ENCODE measurements at regions not wholly inside any gene's neighbourhood (a gene's known extent, or its start where the extent isn't known, plus 50 kb on each side); places are given as distances from the start of the nearest gene placed in this dataset.
"Not testable (repeated sequence)": the region's sequence is repeated elsewhere in the genome, so short reads cannot be mapped to it uniquely, and the experiment has no call there.

DNA sequence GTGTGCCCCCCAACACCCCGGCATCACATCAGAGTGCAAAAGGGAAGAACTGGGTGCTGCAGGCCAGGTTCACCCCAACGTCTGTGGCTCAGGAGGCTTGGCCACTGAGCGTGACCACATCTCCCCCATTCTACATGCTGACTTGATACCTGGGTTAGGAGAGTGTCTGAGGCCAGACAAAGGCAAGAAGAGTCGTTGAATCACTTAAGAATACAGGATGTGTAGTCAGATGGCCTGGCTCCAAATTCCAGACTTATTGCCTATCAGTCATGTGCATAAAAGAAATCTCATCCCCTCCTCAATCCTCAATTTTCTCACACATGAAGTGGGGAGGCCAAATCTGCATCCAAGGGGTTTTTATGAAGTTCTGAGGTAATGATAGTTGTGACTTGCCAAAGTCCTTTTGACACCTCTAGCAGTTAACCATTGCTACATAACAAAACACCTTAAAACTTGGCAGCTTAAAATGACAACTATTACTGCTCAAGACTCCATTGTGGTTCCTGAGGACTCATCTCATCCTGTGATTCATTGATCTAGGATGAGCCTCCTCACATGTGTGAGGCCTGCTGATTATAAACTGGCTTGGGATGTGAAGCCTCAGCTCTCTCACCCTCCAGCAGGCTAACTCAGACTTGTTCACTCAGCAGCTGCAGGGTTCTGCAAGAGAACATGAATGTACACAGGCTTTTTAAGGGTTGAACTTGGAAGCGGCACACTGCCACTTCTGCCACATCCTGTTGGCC lies 138.8 kb upstream of the TLE3 start:
- 0 out of 2 replicates have a peak, but pooled peaks cover 2% of the 10 kb centered on the region for H3K4me1 ChIP-seq
- no peak overlapping the region for H3K4me3 ChIP-seq
- no peak for DNase-seq
- H3K9me3 ChIP-seq (replicated peaks) = no peaks in the 10 kb centered on the region; the same call in 1 of the 2 replicates
- 0 out of 2 replicates have a peak, but pooled peaks cover 2% of the 10 kb centered on the region for H3K27me3 ChIP-seq
- no peak overlapping the region for H3K27ac ChIP-seq
- H3K36me3 ChIP-seq = no peaks in the 10 kb centered on the region

DNA sequence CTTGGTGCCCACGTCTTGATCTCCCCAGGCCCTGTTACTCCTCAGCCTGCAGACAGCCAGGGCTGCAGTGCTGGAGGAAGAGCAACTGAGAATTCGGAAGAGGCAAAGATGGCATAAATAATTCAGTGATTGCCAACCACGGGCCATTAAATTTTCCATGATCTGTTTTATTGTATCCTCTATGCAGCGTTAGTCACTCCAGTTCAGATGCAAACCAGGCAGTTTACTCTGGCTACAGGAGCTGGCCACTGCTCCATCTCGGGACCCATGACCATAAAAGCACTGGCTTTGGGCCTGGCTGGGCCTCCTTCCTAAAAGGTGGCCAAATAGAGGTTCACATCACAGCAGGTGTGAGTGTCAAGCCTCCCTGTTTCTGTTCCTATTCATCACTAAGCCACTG lies 137.6 kb upstream of the TLE3 start:
- no peak overlapping the region for H3K4me3 ChIP-seq
- no peak overlapping the region for H3K27ac ChIP-seq
- H3K27me3 ChIP-seq = 0 out of 2 replicates have a peak, but pooled peaks cover 2% of the 10 kb centered on the region
- H3K4me1 ChIP-seq = 0 out of 2 replicates have a peak, but pooled peaks cover 2% of the 10 kb centered on the region
- H3K36me3 ChIP-seq = no peaks in the 10 kb centered on the region
- DNase-seq = no peak
- no peaks in the 10 kb centered on the region; the same call in none of the 2 replicates for H3K9me3 ChIP-seq (replicated peaks)

DNA sequence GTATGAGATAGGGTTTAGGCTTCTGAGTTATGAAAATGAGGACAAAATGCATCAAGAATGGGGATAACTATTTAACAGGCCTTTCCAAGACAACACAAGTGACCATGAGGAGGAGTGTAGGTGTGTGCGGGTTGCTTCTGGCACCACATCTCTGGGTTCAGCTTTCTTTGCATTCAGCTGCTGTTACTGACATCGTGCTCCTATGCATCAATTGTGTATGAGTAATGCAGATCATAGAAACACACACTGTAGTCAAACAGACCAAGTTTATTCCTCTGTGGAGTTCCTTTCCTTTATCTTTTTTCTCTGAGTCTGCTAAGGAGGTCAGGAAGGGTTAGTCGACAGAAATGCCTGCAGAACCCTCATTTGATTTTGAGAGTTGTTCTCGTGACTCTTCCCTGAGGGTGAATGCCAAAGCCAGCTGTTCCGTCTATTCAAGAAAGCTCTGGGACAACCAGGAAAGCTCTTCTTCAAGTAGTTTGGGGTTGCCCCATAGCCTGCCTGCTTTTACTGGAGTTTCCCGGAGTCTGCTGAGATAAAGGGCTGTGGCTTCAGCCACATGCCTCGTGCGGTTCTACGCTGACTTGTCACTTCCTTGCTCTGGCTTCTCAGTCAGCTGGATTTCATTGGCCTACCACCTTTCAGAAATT lies 136.7 kb upstream of the TLE3 start:
- DNase-seq = peak; percentile 67 to 83
- Histone ChIP-seq H3K9me3 (replicated peaks) (no peaks in the 10 kb centered on the region; the same call in none of the 2 replicates), H3K4me1 (0 out of 2 replicates have a peak, but pooled peaks cover 2% of the 10 kb centered on the region), H3K36me3 (no peaks in the 10 kb centered on the region), H3K27me3 (0 out of 2 replicates have a peak, but pooled peaks cover 2% of the 10 kb centered on the region), H3K27ac (no peak overlapping the region), H3K4me3 (no peak overlapping the region)

DNA sequence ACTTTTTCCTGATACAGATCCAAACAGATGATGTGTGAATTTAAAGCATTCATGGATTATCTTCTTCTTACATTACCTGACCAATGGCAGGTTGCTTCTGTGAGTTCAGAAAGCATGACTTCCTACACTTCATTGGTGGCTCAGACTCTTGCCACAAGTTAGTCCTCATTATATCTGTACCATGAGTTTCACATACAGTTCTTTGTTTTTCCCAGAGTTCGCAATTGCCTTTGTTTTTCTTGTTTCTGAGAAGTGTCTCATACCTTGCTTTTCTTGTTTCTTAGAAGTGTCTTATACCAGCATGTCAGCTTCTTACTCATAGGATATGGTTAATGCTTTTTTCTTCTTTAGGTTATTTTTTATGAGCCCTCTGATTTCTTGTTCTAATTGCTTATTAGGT lies 133.8 kb upstream of the TLE3 start:
- no peak overlapping the region for H3K4me3 ChIP-seq
- no peak for DNase-seq
- H3K27me3 ChIP-seq = no peaks in the 10 kb centered on the region
- H3K27ac ChIP-seq = no peak overlapping the region
- H3K4me1 ChIP-seq = 0 out of 2 replicates have a peak, but pooled peaks cover 2% of the 10 kb centered on the region
- no peaks in the 10 kb centered on the region; the same call in none of the 2 replicates for H3K9me3 ChIP-seq (replicated peaks)
- no peaks in the 10 kb centered on the region for H3K36me3 ChIP-seq

DNA sequence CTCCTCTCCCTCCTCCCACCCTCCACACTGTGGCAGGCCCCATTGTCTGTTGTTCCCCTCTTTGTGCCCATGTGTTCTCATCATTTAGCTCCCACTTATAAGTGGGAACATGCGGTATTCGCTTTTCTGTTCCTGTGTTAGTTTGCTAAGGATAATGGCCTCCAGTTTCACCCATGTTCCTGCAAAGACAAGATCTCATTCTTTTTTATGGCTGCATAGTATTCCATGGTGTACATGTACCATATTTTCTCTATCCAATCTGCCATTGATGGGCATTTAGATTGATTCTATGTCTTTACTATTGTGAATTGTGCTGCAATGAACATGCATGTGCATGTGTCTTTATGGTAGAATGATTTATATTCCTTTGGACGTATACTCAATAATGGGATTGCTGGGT lies 130.2 kb upstream of the TLE3 start:
- not testable (repeated sequence) for H3K27me3 ChIP-seq; H3K9me3 ChIP-seq (replicated peaks); H3K27ac ChIP-seq; H3K4me1 ChIP-seq; H3K4me3 ChIP-seq; H3K36me3 ChIP-seq; DNase-seq

DNA sequence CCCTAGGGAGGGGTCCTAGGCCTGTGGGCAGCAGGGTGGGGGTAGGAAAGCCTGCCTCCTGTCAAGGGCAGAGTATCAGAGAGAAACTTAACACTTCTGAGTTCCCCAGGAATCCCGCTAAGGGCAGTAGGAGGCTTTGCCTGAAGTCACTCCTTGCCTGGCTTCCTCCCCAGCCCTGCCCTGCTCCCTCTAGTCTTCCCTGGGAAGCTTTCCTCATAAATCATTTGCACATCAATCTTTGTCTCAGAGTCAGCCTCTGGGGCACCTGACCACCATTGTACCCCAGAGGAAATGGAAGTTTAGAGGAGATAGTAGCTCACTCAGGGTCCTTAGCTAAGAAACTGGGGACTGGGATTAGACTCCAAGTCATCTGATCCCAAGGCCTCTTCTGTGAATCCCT lies 129.4 kb upstream of the TLE3 start:
- no peaks in the 10 kb centered on the region for H3K4me1 ChIP-seq
- no peak for DNase-seq
- peaks cover 6% of the 10 kb centered on the region; the same call in 1 of the 2 replicates for H3K27me3 ChIP-seq
- H3K36me3 ChIP-seq = no peaks in the 10 kb centered on the region
- H3K4me3 ChIP-seq = no peak overlapping the region
- H3K27ac ChIP-seq = no peak overlapping the region
- no peaks in the 10 kb centered on the region; the same call in none of the 2 replicates for H3K9me3 ChIP-seq (replicated peaks)

DNA sequence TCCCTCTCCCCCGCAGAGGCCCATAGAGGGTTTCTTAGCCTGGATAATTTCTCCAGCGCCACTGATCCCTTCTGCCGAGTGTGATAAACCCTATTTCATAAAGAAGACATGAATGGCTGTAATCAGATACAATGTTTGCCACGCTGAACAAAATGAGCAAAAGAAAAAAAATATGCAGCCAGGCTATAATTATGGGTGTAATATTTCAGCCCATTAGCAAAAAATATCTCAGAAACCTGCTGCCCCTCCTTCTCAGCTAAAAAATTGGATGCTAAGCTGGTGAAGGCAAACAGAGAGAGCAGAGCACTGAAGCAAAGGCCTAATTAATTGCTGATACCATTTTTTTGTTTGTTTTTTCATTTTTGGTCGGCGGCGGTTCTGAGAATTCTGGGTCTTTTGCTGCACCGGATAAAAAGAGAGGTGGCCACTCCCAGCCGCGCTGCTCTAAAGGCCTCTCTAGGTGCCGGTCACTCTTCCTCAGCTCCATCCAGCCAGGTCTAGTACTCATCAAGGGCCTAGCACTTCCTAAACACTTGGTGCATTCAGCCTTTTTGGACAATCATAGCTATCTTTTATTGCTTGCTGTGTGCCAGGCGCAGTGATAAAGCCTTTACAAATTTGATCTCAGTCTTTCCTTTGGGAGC lies 128.7 kb upstream of the TLE3 start:
- Histone ChIP-seq H3K9me3 (replicated peaks) (no peaks in the 10 kb centered on the region; the same call in none of the 2 replicates), H3K36me3 (no peaks in the 10 kb centered on the region), H3K4me3 (no peak overlapping the region), H3K27me3 (peaks cover 6% of the 10 kb centered on the region; the same call in 1 of the 2 replicates), H3K4me1 (no peaks in the 10 kb centered on the region), H3K27ac (no peak overlapping the region)
- DNase-seq = no peak

DNA sequence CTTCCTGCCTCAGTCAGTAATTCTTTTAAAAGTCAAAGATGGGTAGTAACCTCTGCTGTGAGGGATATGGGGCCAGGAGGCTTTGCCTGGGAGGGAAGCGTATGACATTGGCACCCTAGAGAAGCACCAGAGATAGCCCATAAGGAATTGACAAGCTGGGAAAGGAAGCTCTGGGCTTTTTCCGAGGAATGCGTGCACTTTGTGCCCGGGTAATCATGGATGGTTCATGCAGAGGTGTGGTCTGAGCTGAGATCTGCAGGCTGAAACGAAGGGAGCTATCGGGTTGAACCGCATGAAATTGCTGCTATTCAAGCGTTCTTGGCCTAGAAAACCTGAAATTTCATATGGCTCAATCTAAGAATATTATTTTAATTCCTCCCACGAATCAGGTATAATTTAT lies 127.7 kb upstream of the TLE3 start:
- Histone ChIP-seq H3K36me3 (no peaks in the 10 kb centered on the region), H3K9me3 (replicated peaks) (no peaks in the 10 kb centered on the region), H3K4me1 (no peaks in the 10 kb centered on the region), H3K4me3 (no peak overlapping the region), H3K27ac (no peak overlapping the region), H3K27me3 (peaks cover 6% of the 10 kb centered on the region; the same call in 1 of the 2 replicates)
- no peak for DNase-seq

DNA sequence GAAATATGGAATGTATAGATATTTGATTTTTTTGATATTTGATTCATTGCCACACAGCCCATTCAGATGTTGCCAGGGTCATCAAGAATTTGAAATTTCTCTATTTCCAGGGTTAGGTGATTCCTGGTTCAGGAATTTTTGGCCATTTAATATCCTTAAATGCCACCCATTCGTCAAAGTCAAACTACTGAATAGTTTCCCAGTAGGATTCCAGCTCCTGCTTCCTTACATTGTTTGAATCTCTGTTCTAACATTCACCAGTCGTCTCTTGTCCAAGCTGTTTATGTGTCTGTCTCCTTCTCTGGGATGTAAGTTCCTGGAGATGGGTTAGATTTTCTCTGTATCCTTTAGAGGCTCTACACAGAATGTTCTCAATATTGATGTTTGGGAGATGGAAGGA lies 124.9 kb upstream of the TLE3 start:
- no peak for DNase-seq
- Histone ChIP-seq H3K4me1 (no peaks in the 10 kb centered on the region), H3K9me3 (replicated peaks) (no peaks in the 10 kb centered on the region), H3K27ac (no peak overlapping the region), H3K36me3 (no peaks in the 10 kb centered on the region), H3K4me3 (no peak overlapping the region), H3K27me3 (peaks cover 10% of the 10 kb centered on the region)

DNA sequence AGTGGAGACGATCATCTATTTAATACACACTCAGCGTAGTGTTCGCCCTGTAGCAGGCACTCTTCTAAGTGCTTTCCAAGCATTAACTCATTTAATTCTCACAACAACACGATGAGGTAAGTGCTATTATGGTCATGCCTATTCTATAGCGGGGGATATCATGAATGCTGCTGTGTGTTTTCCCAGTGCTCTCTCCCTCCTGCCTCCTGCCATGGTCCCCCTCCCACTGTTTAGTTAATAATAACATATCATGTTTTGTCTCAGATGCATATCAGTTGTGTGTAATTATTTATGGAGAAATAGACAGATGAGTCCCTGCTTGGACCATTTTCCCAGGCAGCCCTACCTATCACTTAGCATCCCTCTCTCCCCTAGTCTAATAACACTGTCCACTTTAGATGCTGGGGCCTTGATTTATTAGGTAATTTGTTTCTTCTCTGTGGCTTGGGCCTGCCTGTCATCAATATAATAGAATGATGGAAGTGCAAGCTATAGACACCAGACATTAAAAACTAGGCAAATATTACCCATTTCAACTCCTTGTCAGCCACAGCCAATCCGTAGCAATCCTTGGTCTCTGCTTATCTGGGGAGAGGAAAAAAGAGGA lies 122.9 kb upstream of the TLE3 start:
- Histone ChIP-seq H3K36me3 (no peaks in the 10 kb centered on the region), H3K27me3 (peaks cover 10% of the 10 kb centered on the region), H3K27ac (no peak overlapping the region), H3K4me1 (no peaks in the 10 kb centered on the region), H3K4me3 (no peak overlapping the region), H3K9me3 (replicated peaks) (no peaks in the 10 kb centered on the region)
- DNase-seq = no peak

DNA sequence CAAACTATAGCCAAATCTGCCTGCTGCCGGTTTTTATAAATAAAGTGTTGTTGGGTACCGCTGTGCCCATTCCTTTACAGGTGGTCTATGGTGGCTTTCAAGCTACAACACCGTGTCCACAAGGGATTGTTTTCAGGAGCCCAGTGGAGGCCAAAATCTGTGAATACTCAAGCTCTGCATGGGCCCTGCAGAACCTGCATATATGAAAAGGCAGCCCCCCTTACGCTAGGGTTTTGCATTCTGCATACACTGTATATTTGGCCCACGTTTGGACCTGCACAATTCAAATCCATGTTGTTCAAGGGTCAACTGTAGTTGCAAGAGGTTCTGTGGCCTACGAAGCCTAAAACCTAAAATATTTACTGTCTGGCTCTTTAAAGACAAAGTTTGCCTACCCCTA lies 122.2 kb upstream of the TLE3 start:
- no peaks in the 10 kb centered on the region for H3K4me1 ChIP-seq
- no peaks in the 10 kb centered on the region for H3K9me3 ChIP-seq (replicated peaks)
- no peak for DNase-seq
- no peak overlapping the region for H3K27ac ChIP-seq
- H3K4me3 ChIP-seq = no peak overlapping the region
- H3K36me3 ChIP-seq = no peaks in the 10 kb centered on the region
- peaks cover 7% of the 10 kb centered on the region for H3K27me3 ChIP-seq

DNA sequence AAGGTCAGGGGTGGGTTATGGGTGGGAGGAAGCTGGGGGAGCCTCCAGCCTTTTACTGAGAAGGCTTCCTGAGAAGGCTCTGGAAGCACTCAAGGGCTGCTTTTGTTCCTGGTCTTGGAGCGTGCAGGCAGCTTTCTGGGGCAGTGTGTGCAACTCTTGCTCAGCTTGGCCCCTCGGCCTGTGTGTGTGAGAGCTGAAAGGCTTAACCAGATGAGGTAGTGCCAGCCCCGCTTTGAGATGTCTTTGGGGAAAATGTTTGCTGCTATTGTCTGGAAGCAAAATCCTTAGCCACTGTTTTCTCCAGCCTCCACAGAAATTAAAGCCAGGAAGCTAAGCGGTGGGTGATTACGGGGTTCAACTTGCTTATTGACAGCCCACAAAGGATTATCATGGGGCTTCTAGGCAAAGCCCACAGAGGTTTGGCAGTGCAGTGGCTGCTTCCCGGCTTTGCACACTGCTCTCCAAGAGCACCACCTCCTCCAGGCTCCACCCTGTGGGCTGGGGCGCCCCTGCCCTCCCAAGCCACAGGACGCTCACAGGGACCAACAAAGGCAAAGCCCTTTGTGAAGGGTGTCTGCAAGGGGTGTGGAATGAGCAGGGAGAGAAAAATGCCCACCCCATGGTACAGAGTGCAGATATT lies 121.7 kb upstream of the TLE3 start:
- Histone ChIP-seq H3K27ac (no peak overlapping the region), H3K27me3 (peaks cover 7% of the 10 kb centered on the region), H3K36me3 (no peaks in the 10 kb centered on the region), H3K9me3 (replicated peaks) (no peaks in the 10 kb centered on the region), H3K4me3 (no peak overlapping the region), H3K4me1 (no peaks in the 10 kb centered on the region)
- peak in 1 of 2 experiments; percentile 24 for DNase-seq

DNA sequence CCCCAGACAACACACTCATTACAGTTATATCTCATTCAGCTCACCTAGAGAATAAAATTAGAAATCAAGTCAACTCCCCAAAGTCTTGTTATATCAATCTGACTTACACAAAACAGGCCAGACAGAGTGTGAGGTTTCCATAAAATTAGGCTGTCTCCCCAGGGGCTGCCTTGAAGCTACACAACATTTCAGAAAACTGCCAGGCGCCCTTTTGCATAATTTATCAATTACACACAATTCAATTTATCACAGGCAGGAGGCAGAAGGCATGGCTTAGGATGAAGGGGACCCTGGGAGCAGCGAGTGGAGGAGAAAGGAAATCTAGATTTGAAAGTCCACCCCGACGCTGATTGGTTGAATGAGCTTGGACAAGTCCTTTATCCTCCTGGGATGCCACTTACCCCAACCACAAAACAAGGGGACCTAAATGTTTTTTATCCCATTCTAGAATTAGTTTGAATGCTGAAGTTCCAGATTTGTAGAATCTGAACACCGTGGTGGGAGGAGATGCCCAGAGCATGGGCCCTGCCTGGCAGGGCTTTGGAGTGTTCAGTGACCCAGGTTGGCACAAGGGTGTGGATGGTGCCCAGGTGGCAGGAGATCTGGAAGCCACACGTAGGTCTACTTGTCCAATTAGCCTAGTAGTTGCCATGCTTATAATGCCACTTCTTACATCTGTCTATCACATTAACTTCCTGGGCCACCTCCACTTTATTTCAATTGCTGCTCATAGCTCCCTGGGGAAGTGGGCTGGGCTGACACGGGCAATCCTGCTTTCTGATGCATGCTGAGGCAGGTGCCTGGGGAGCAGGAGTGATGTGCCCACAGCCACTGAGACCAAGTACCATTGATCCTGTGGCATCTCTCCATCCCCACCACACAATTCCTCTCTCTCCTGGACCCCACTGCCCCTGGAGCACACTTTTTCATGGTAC lies 119.8 kb upstream of the TLE3 start:
- Histone ChIP-seq H3K9me3 (replicated peaks) (no peaks in the 10 kb centered on the region), H3K27me3 (peaks cover 15% of the 10 kb centered on the region), H3K27ac (no peak overlapping the region), H3K4me1 (no peaks in the 10 kb centered on the region), H3K36me3 (no peaks in the 10 kb centered on the region), H3K4me3 (no peak overlapping the region)
- no peak for DNase-seq
